GM21528 (cell line): ENCODE measurements at regions not wholly inside any gene's neighbourhood (a gene's known extent, or its start where the extent isn't known, plus 50 kb on each side); places are given as distances from the start of the nearest gene placed in this dataset.
"Not testable (repeated sequence)": the region's sequence is repeated elsewhere in the genome, so short reads cannot be mapped to it uniquely, and the experiment has no call there.

ENCODE experiments used
- ATAC-seq: cut with Tn5 transposase; IDR thresholded peaks from one replicate; pipeline ENCODE4 v1.9.1; 2021; ENCODE audit warnings: mild to moderate bottlenecking, moderate library complexity; ENCODE audit not compliant: unreplicated experiment, low FRiP score

DNA sequence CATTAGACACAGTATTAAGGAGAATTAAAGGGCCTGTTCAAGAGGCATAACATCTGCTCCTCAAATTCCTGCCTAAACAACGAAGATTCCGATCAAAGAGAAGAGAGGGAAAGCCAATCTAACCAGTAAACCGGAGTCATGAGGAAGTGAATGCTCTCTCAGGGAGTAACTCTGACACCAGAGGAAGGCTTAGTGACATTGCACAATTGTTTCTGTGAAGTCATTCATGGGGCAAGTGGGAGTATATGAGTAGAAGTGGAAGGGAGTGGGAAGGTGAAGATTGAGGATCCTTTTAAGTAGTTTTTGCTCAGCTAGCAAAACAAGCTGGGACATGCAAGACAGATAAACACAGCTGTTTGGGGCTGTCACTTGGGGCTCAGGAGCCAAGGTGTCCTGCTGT is 136.4 kb upstream of the FAM174A start:
- not testable (repeated sequence) for ATAC-seq

DNA sequence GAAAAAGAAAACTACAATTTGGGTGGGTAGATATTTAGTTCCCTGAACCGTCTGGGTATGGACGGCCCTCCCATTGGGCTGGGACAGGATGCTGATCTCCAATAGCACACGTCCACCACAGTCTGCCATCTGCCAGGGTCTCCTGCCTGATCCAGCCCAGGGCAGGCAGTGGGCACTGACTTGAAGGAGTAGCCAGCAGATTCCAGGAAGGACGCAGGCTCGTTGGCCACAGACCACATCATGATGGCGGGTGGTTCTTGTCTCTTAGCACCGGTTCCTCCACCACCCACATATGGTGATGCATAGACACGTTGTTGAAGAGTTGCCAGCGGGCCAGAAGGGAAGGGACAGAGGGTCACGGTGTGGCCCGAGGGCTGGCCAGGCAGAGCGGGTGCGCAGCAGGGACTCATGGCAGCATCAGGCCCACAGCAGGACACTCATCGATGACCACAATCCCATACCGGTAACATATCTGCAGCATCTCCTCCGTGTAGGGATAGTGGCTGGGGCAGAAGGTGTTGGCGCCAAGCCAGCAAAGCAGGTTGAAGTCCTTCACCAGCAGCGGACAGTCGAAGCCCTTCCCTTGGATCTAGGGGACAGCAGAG is 155.8 kb upstream of the FAM174A start:
- not testable (repeated sequence) for ATAC-seq

DNA sequence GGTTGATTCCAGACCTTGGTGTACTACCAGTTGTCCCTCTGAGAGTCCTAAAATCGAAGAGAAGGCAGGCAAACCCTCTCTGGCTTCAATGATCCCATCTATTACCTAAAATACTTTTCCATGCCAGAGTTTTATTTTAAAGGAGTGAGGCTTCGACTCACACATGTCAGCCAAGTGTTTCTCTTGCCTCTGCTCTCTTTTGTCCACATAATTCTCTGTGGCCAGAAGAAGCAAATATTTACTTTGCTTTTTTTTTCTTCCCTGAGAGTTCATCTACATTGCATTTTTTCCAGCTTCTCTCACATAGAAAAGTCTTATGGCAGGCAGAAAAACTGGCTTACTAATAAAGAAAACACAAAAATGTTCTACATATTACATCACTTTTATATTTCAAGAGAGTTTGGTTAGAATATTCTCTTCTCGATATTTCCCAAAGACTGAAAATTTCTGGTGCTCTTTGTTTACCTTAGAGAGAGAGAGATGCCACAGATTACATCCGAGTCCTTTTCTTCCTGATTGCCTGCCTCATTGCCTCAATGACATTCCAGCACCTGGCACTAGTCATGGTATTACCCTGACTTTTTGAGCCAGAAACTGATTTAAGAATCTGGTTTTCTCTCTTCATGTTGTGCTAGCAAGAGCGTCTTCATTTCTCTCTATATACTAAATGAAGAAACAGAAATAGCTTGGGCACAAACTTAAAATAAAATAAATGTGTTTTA is 170.3 kb upstream of the FAM174A start:
- ATAC-seq, result not testable (repeated sequence)

DNA sequence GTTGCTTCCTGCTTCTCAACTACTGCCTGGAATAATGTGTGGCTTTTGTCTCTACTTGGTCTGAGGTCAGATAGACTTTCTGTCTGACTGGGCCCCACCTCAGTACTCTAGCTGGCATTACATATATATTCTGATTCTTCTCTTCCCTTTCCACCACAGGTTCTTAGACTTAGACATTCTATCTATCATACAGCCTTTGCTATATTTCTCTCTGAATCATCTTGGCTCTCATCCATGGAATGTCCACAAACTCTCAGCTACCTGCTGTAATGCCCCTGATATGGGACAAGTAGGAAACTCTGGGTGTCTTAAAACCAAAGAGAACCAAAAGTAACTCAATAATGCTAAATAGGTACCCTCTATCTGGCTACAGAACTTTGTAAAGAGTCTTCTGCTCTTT is 170.8 kb upstream of the FAM174A start:
- ATAC-seq, result not testable (repeated sequence)

DNA sequence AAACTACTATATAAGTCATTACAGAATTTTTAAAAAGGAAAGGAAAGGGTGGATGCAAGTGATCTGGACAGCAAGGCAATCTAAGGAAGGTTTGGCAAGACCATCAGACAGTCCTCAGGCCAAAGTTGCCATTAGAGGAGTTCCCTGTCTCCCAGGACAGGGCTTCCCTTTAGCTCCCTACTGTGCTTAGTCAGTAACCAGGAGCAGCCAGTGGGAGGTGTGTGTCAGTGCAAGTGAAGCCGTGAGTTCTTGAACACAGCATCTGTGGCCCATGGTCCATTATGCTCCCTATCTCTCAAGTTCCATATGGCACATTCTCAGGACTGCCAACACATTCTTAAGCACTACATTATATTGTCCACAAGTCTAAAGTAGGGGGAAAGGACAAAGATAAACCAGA is 175.2 kb upstream of the FAM174A start:
- ATAC-seq, result not testable (repeated sequence)

DNA sequence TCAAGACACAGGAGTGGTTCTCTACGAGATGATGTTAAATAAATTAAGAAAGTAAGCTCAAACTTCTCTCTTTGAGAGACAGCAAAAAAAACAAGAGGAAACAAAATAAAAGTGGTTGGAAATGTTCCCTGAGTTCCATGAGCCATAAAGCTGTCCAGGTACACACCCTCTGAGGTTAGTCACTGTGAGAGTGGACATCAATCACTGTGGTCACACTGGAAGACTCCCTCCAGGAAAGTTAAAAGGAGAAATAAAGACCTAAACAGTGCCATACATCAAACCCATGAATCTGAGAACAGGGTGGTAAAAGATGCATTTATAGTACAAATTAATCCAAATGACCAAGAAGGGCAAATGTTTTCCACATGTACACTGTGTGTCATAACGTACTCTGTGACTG is 188.9 kb upstream of the FAM174A start:
- not testable (repeated sequence) for ATAC-seq

DNA sequence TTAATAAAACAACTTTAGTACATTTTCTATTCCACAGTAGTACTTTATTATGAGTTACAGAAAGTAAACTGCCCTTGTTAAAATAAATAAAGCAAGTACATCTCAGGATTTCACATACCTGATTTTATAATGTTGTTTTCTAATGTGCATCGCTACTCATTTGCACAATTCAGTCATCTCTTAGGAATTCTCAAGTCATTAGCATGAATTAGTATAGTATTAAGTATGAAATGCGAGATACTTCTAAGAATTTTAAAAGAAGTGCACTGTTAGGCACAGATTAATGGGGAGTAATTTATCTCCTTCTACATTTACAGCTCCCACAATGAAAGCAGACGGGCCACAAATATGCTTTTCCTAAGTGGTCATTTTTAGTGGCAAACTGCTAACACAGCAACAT is 193.7 kb upstream of the FAM174A start:
- not testable (repeated sequence) for ATAC-seq

DNA sequence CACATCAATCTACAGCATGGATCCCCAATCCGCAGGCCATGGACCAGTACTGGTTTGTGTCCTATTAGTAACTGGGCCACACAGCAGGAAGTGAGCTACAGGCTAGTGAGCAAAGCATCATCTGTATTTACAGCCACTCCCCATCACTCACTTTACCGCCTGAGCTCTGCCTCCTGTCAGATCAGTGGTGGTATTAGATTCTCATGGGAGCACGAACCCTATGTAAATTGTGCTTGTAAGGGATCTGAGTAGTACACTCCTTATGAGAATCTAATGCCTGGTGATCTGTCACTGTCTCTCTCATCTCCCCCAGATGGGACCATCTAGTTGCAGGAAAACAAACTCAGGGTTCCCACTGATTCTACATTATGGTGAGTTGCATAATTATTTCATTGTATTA is 212.7 kb upstream of the FAM174A start:
- ATAC-seq, result no peak

DNA sequence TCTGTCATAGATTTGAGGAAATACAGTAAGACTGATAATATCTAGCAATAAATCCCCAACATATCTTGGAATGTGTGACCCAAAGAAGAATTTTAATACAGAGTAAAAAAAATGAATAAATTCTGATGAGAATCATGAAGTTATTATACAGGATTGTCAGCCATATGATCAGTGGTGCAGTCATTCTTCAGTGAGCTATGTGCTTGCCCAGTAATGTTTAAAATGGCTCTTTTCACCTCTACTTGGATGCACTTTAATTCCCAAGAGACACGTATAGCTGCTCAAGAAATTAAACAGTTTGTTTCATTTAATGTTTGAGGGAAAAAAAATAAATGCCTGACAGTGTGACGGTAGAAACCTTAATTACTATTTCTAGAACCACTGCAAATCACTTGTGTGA is 215.3 kb upstream of the FAM174A start:
- no peak for ATAC-seq

DNA sequence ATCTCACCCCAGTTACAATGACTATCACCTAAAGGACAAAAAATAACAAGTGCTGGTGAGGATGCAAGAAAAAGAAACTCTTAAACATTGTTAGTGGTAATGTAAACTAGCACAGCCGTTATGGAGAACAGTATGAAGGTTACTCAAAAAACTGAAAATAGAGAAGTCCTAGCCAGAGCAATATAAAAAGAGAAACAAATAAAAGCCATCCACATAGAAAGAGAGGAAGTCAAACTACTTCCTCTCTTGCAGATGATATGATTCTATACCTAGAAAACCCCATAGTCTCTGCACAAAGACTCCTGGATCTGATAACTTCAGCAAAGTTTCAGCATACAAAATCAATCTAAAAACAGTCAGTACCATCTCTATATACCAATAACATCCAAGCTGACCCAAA is 221.5 kb upstream of the FAM174A start:
- ATAC-seq, result no peak

DNA sequence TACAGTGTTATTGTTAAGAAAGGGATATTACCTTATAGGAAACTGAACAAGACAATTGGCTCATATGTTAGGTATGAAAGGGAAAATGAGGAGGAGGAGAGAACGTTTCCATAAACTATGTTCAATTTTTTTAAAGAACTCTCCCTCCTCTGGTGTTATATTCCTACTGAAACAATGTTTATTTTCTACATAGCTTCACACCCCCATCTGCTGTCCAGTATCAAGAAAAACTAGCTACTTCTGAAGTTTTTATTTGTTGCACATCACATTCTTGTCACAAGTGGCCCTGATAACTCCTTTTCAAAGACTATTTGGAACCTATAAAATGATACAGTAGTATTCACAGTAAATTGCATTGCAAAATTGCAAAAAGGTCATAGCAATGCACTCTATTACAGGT is 223.4 kb upstream of the FAM174A start:
- no peak for ATAC-seq

DNA sequence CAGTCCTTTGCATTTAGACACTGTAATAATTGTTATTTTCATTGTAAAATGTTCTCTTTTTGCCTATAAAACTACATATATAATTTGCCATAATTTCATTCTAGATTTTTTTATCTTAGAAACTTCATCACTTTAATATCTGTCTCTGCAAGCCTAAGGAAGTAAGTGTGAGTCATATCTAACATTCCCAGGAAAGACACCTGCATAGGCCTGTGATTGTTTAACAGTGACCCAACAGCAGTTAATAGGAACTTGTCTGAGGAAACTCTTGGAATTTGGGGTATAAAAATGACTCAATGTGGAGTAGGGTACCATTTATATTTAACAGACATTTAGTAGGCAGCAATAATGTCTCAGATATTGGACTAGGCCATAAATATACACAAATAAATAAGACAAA is 229.2 kb upstream of the FAM174A start:
- no peak for ATAC-seq

DNA sequence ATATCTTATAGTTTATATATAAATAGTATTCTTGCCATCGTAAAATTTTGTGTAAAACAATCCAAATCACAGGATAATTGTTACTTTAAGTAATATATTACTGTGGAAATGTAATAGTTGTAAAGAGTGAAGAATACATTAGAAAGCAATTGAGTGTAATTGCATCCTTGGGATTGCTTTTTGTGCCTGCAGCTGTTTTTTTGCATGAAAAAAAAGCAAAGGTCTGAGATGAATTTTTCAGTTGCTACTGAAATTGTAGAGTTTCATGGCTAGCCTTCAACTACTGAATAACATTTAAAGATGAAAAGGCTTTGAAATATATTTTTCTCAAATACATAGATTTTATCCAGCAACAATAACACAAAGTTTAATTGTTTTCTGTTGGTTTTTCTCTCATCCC is 232.0 kb upstream of the FAM174A start:
- no peak for ATAC-seq

DNA sequence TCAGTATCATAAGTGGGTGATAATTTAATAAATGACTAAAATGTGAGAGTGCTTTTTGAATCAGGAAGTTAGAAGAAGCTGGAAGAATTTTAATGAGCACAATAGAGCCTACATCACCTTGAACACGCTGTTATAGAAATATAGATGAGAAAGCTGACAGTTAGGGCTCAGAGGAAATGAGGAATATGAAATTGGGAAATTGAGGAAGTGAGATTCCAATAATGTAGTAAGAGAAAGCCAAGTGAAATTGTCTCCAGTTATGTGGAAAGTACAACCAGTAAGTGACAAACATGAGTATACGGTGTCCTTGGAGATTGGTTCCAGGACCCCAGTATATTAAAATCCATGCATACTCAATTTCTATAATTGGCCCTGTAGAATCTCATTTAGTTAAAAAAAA is 235.9 kb upstream of the FAM174A start:
- ATAC-seq, result no peak

DNA sequence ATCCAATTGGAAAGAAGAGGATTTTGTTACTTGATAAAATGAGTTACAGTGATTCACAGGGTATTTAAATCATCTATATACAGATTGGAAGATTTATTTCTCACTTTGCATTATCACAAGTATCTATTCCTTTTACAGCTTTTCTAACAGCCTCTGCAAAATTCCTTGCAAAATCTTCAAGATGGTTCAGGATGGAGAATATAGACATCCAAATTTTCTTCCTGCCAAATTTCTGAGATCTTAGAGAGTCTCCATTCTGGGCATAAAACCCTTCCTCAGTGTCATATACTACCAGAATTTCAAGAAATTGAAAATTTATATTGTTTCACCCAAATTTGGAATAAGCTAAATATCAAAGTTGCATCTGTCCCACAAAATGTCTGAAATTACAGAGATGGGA is 259.1 kb upstream of the FAM174A start:
- no peak for ATAC-seq

DNA sequence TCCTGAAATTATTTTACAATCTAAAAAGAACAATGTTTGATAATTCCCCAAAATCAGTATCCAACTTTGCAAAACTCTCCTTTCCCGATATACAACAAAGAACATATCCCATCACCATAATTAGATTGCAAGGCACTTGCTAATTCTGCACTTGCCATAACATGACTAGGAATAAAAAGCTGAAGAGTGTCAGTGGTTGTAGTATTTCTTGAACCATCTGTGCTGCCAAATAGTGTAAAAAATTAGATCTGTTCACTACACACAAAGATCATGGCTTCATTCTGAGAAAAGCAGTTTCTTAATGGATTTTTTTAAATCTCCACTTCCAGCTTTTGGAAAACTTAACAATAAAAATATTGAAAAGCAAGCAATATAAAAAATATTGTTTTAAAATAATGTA is 259.5 kb upstream of the FAM174A start:
- no peak for ATAC-seq

DNA sequence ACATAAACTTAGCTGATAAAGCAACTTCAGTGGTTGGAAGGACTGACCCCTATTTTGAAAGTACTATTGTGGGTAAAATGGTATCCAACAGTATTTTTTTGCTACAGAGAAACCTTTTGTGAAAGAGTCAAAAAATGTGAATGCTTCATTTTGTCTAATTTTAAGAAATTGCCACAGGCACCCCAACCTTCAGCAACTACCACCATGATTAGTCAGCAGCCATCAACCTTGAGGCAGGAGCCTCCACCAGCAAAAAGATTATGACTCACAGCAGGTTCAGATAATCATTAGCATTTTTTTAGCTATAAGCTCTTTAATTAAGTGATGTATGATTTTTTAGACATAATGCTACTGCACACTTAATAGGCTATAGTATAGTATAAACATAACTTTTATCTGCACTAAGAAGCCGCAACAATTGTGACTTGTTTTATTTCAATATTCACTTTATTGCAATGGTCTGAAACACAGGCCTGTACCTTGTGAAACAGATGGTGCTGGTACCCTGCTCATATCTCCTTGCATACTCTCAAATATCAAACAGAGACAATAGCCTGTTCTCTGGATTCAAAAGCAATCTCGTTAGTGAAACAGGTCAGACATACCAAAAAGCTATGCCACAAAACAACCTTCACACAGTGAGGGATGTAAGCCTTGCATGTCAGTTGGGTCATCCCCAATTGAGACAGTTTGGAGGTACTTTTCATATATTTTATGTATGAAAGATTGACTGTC is 261.2 kb upstream of the FAM174A start:
- ATAC-seq, result no peak

DNA sequence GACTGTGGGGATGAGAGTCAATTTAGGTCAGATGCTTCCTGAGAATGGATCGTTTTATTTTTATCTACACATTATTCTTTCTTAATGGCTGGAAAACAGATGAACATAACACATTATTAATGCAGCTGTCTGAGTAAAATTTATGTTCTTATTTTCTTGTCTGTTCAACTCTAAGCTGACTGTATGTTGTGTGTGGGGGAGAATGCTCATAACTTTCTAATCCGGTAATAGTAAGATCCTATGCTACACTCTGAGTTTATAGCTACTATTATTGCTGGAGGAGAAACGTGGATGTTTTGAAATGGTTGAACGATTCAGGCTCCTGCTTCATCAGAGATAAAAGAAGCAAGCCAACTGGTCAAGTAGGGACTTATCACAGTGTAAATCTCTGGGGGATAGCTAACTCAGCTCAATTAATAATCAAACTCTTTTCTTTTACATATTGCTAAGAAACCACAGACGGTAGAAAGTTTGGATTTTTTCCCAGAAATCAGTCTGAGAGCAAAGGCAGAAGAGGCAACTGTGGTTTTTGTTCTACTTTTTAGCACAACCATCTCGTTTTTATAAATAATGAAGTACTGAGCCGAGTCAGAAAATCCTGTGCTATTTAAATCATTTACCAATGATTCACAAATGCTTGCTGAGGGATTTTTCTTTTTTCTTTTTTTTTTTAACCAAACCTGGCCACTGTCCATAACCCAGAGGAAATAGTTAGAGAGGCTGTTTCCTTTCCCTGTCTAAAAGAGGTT is 265.0 kb upstream of the FAM174A start:
- ATAC-seq, result peak; percentile 53

DNA sequence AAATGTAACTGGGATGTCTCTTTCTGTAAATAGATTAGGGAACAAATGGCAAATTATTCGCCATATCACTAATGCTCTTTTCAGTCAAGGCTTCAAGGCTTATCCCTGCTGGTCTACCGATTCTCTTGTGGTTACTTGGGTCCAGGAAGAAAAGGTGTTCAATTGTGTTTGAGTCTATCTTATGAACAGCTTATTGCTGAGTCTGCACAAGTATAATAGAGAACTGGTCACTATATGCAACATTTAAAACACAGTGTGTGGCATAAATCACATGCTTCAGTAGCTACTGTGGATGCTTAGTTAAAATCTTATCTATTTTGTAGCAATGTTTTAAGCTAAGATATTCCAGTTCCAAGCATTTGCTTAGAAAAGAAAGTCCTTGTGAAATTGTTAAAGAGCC is 274.2 kb upstream of the FAM174A start:
- no peak for ATAC-seq

DNA sequence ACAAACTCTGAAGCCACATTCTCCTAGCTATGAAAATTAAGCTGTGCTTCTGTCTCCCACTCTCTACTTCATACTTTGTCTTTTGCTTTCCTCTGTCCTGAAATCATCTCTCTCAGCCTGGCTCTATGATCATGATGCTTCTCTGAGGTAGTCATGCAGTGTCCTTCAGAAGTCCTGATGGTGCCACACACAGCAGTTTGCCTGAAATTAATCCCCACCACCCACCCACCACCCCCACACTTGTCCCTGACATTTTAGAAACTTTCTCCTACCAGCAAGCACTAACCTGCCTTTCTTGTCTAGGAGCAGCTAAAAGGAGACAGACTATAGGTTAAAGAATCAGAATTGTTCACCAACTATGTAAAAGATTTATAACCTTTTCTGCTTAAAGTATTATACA is 282.2 kb upstream of the FAM174A start:
- no peak for ATAC-seq

DNA sequence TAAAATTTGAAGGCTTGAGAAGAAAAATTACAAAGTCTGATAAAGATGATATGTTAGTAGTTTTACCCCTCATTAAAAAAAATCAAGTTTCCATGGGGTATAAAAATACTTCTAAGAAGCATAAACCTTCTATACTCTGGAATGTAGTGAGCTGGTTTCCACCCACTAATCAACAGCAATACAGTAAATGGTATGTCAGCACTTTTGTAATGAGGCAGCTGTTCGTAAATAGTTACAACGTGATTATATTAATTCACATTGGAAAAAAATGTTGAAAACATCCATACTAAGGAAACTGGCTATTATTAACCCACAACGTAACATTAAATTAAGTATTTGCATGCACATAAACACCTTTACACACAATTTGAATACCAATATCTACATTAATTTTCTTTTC is 283.1 kb upstream of the FAM174A start:
- no peak for ATAC-seq
